Mesodermal cell (in vitro differentiated cells): ENCODE measurements at regions not wholly inside any gene's neighbourhood (a gene's known extent, or its start where the extent isn't known, plus 50 kb on each side); places are given as distances from the start of the nearest gene placed in this dataset.

Experiments used
- H3K27ac ChIP-seq: 2 replicates; pipeline ENCODE4 v1.7.0; 2013; ENCODE audit warnings: mild to moderate bottlenecking, low read depth, low read length, moderate library complexity; ENCODE audit not compliant: severe bottlenecking
- H3K36me3 ChIP-seq: 2 replicates; pipeline ENCODE4 v1.7.1; 2013; ENCODE audit warnings: mild to moderate bottlenecking, low read length, moderate library complexity; ENCODE audit not compliant: control insufficient read depth, insufficient read depth
- H3K4me1 ChIP-seq: one replicate; pipeline ENCODE4 v1.7.1; 2013; ENCODE audit warnings: mild to moderate bottlenecking, low read length; ENCODE audit not compliant: insufficient read depth, control insufficient read depth, poor library complexity, severe bottlenecking
- H3K4me3 ChIP-seq: 2 replicates; pipeline ENCODE4 v1.7.0; 2013; ENCODE audit warnings: low read length, control low read depth, mild to moderate bottlenecking; ENCODE audit not compliant: insufficient read depth, poor library complexity, severe bottlenecking; ENCODE audit errors: extremely low read depth
- H3K9me3 ChIP-seq: 2 replicates; pipeline ENCODE4 v1.7.1; 2013; ENCODE audit warnings: mild to moderate bottlenecking, low read length, moderate library complexity; ENCODE audit not compliant: control insufficient read depth
- WGBS, 2 experiments: methylation state at CpG; one replicate each; pipeline ENCODE4 v1.1.5; 2013; ENCODE audit warnings: missing lambda C conversion rate in 2 of 2; ENCODE audit not compliant: insufficient coverage in 2 of 2; 5-methylcytosine and 5-hydroxymethylcytosine counted together

DNA sequence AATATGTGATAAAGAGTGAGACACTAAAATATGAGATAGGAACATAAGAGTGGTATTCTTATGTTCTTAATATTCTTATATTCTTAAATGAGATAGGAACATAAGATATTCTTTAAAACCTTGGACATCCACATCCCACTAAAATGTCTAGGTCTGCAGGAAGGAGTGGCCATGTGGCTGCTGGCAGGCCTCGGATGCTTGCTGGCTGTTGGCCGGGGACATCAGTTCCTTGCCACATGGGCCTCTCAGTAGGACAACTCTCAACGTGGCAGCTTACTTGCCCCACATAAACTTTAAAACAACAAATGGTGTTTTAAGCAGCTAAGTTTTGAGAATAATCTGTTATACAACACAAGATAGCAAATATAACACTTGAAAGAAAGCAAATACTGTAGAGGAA, 240.1 kb downstream of the CASP12 start:
- Histone ChIP-seq H3K36me3 (no peaks in the 10 kb centered on the region), H3K27ac (no peak overlapping the region)

DNA sequence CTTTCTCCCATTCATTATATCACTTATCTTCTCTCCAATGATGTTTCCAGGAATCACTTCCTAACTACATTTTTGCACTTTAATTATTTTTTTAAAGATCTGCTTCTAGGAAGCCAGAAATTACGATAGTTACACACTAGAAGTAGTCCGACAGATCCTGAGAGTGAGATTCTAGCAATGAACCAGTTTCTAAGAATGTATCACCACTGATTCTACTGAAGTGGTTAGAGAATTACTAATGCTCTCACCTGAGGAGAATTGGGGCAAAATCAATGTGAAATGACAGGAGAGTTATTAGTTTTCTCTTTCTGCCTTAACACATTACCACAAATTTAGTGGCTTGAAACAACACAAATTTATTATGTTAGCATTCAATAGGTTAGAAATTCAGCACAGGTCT, 241.2 kb downstream of the CASP12 start:
- Histone ChIP-seq H3K4me3 (no peak overlapping the region), H3K36me3 (no peaks in the 10 kb centered on the region), H3K27ac (no peak overlapping the region), H3K4me1 (no peaks in the 10 kb centered on the region), H3K9me3 (no peaks in the 10 kb centered on the region)
- WGBS, 2 experiments, result 80 to 94% methylated on average over 1 to 2 of the region's 2 CpGs

More for the DNA sequence above, 240.1 kb downstream of the CASP12 start:
- Histone ChIP-seq H3K4me1 (no peaks in the 10 kb centered on the region), H3K9me3 (no peaks in the 10 kb centered on the region), H3K4me3 (no peak overlapping the region)
- WGBS, 2 experiments, result 100% methylated on average over 3 of the region's 3 CpGs; no CpG with 5 or more reads in 1 of the 2 experiments

DNA sequence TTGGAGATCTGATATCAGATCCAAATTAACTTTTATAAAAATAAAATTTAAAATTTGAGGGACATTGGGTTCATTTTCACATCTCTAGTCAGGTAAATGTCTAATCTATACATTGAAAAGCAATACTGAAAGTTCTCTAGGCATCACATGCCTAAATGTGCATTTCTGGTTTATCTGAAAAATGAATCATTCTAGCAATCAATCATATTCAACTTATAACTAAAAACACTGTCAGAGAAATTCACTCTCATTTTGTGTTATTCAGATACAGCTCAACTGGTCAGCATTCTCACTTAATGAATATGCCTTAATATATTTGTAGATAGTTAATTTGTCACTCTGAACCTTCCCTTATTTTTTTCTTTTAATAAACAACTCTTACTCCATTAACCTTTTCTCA, 243.2 kb downstream of the CASP12 start:
- H3K4me3 ChIP-seq, result no peak overlapping the region
- H3K4me1 ChIP-seq, result no peaks in the 10 kb centered on the region
- H3K27ac ChIP-seq, result no peak overlapping the region
- no peaks in the 10 kb centered on the region for H3K36me3 ChIP-seq
- peaks cover 8% of the 10 kb centered on the region for H3K9me3 ChIP-seq

DNA sequence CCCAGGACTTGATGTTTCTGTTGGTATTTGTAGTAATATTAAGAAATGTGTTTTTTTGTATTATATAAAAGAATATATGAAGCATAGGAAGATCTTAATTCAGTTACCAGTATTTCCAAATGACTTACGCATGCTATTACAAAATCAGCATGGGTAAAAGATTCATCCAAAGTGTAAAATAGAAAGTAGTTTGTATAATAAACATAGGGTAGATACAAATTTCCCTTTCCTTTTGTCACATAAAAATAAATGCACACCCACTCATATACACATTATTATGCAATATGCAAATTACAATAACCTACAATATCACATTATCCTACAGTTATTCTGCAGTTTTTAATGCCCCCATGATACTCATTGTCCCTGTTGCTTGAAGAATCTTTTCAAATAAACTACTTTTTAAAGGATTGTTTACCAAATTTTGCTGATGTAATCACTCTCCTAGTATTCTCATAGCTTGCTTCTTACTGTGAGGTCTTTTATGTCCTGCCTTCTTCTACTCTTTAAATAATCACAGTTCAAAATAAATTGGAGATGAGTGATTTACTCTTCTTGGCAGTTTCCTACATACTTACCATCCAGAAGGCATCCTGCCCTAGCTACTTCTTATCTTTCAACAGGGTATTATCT, 244.0 kb downstream of the CASP12 start:
- Histone ChIP-seq H3K9me3 (peaks cover 11% of the 10 kb centered on the region), H3K4me3 (no peak overlapping the region), H3K27ac (no peak overlapping the region), H3K36me3 (no peaks in the 10 kb centered on the region), H3K4me1 (no peaks in the 10 kb centered on the region)
- no CpG with 5 or more reads among the region's 1 CpG for WGBS, 2 experiments

DNA sequence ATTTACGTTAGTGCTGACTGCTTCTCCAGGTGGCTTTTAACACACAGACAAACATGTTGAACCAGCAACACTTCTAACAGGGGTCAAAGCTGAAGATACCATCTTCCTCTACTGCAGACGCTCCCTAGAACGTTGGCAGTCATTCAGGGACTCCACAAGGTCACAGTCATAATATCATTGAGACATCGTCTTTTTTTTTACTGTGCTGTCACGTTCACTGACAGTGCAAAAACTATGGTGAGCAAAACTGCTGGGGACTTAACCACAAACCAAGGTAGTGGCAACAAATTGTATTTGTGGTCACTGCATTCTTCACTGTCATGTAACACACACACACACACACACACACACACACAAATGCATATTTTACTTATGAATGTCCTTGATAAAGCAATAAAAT, 244.9 kb downstream of the CASP12 start:
- no peak overlapping the region for H3K4me3 ChIP-seq
- peaks cover 11% of the 10 kb centered on the region for H3K9me3 ChIP-seq
- H3K27ac ChIP-seq, result no peak overlapping the region
- no peaks in the 10 kb centered on the region for H3K4me1 ChIP-seq
- WGBS, 2 experiments, result 90 to 93% methylated on average over 4 to 5 of the region's 5 CpGs
- H3K36me3 ChIP-seq, result no peaks in the 10 kb centered on the region

DNA sequence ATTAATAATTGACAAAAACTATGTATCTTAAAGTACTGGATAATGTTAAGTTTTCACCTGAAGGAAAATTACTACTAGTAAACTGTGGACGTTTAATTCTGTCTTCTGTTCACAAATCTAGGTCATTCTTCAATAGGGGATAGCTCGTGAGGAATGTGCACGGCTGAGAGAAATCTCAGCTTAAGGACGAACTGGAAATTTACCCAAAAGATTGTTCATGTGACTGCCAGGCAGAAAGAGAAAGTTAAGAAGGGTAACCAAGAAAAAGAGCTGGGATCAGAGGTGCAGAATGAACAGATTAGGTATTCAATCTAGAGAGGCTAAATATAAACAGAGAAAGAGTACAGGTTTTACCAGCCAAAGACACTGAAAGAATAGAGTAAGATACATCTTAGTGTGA, 245.3 kb downstream of the CASP12 start:
- 80 to 87% methylated on average over 4 of the region's 4 CpGs for WGBS, 2 experiments

DNA sequence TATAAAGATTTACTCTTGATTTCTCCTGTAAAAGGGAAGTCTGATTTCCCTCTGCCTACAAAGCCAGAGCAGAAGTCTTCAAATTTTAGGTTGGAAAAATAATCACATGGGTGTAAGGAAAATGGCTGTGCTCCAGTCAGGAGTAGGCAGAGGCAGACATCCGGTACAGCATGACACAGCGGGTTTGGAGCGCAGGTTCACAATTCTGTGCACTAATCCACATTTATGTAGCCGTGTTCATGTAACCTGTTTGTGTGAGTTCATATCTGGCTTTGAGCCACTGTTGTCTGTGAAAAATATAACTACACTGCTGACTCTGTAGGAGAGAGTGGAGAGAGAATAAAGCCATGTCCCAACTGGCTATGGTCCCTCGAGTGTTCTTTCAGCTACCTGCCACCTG, 248.0 kb downstream of the CASP12 start:
- Histone ChIP-seq H3K9me3 (peaks cover 11% of the 10 kb centered on the region), H3K27ac (no peak overlapping the region), H3K4me3 (no peak overlapping the region), H3K36me3 (no peaks in the 10 kb centered on the region), H3K4me1 (no peaks in the 10 kb centered on the region)
- WGBS, 2 experiments, result 80 to 97% methylated on average over 4 to 5 of the region's 5 CpGs

More for the DNA sequence above, 245.3 kb downstream of the CASP12 start:
- Histone ChIP-seq H3K9me3 (peaks cover 11% of the 10 kb centered on the region), H3K27ac (no peak overlapping the region), H3K36me3 (no peaks in the 10 kb centered on the region), H3K4me1 (no peaks in the 10 kb centered on the region), H3K4me3 (no peak overlapping the region)

DNA sequence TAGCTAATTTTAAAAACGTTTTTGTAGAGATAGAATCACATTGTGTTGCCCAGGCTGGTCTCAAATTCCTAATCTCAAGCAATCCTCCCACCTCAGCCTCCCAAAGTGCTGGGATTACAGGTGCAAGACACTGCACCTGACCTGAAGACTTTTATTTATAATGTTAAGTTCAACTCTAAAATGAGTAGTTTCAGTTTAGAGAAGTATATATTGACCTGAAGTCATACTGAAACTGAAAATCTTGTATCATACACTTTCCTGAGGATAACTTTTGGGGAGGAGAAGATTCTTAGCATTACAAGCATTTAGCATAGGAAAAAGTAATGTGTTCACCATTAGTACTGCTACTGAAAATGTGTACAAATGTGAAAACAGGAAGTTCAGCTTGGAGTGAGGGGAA, 249.3 kb downstream of the CASP12 start:
- no peaks in the 10 kb centered on the region for H3K36me3 ChIP-seq
- 50% methylated on average over 1 of the region's 1 CpG; no CpG with 5 or more reads in 1 of the 2 experiments for WGBS, 2 experiments
- H3K4me1 ChIP-seq, result no peaks in the 10 kb centered on the region
- H3K27ac ChIP-seq, result no peak overlapping the region
- peaks cover 11% of the 10 kb centered on the region for H3K9me3 ChIP-seq
- no peak overlapping the region for H3K4me3 ChIP-seq

DNA sequence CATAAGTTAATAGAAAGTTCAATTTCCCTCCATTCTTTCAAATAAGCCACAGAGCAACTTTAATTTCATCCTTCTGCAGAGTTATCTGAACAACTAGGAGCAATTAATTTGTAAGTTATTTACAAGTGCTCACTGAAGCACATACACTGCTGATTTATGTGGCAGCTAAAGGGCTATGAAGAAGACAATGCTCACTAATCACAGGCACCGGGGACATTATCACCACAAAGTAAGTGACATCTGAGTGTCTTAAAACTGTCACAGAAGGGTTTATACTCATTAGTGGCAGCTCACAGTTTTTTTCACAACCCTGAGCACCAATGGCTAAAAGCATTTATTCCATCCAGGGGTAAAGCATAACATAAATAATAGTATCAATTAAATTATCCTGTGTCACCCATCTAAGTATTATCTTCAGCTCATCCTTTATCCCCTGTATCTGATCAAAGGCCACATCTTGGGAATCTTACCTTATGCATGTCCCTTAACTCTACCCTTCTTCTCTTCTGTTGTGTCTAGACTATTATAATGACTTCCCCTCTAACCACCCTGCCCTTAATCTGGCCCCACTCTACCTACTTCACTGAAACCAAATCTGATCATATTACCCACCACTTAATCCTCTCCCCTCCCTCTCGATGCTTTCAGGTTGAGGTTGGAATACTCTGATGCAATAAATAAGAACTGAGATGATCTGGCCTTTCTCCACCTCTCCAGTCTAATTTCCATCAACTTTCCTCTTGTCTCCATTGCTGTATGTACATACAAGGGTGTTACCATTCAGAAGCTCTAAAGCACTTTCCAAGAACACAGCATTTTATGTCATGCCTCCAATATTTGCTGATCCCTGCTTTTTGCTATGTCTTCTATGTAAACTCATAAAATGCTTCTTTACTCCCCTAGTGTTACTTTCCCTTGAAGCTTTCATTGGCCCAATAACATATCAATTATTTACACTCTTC, 252.7 kb downstream of the CASP12 start:
- H3K4me3 ChIP-seq, result no peak overlapping the region
- no peaks in the 10 kb centered on the region for H3K36me3 ChIP-seq
- H3K9me3 ChIP-seq, result peaks cover 6% of the 10 kb centered on the region
- 29% methylated on average over 1 of the region's 2 CpGs; no CpG with 5 or more reads in 1 of the 2 experiments for WGBS, 2 experiments
- H3K27ac ChIP-seq, result no peak overlapping the region
- H3K4me1 ChIP-seq, result no peaks in the 10 kb centered on the region

DNA sequence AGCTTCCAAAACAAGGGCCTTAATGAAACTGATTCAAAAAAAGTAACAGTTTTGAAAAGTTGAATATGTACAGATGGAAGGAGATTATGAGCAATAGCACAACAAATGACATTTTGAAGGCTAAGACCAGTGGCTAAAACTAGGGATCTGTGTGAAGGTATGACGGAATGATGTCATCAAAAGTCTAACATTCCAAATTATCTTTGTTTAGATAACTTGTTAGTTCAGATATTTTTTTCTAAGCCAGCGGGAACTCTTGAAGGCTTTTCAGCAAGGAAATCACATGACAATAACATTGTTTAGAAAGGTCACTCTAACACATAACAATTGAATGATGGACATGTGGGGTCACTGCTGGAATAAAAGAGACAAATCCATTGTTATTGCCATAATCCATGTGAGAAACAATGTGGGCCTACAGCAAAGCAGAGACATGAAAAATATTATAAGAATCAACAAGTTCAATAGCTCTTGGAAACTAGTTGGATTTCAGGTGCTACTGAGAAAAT, 260.5 kb downstream of the CASP12 start:
- Histone ChIP-seq H3K4me3 (no peak overlapping the region), H3K4me1 (no peaks in the 10 kb centered on the region), H3K27ac (no peak overlapping the region), H3K36me3 (no peaks in the 10 kb centered on the region), H3K9me3 (no peaks in the 10 kb centered on the region)
- no CpG with 5 or more reads among the region's 2 CpGs for WGBS, 2 experiments

DNA sequence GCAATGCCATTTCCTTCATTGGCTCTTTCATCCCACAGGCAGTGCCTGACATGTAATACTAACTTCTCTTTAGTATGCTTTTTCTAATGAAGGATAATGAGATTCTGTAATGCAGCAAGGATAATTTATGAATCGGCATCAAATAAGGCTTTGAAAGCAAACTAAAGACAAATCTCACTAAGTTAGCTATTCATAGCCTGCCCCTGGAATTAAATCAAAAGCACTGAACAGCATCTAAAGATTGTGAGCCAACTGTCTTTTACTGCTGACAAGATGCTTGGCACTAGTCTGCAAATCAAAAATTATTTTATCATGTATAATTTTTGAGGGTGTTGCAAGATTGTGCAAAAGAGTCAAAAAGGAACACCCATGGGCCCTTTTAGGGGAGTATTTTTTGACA, 265.0 kb downstream of the CASP12 start:
- no peaks in the 10 kb centered on the region for H3K36me3 ChIP-seq
- H3K27ac ChIP-seq, result no peak overlapping the region
- no peaks in the 10 kb centered on the region for H3K4me1 ChIP-seq
- 80 to 86% methylated on average over 1 of the region's 1 CpG for WGBS, 2 experiments
- H3K9me3 ChIP-seq, result no peaks in the 10 kb centered on the region
- H3K4me3 ChIP-seq, result no peak overlapping the region
